ENCODE measurements at regions not wholly inside any gene's neighbourhood (a gene's known extent, or its start where the extent isn't known, plus 50 kb on each side); places are given as distances from the start of the nearest gene placed in this dataset.
"Not testable (repeated sequence)": the region's sequence is repeated elsewhere in the genome, so short reads cannot be mapped to it uniquely, and the experiment has no call there.

GRCh38 chr10:27326748-27327147, 86.2 kb upstream of the ACBD5 start:
- not testable (repeated sequence) for TF ChIP-seq ZFP30 (CRISPR knock-in tag; IDR thresholded peaks at IDR 0.05); PPARA (CRISPR knock-in tag; IDR thresholded peaks at IDR 0.05; ENCODE audit: borderline replicate concordance); ISL1 (CRISPR knock-in tag; IDR thresholded peaks at IDR 0.05); POU6F1 (CRISPR knock-in tag; IDR thresholded peaks at IDR 0.05; ENCODE audit: borderline replicate concordance, low read depth); TCF4 (CRISPR knock-in tag; IDR thresholded peaks at IDR 0.05; ENCODE audit: borderline replicate concordance); ZNF70 (CRISPR knock-in tag; IDR thresholded peaks at IDR 0.05); PATZ1 (CRISPR knock-in tag; IDR thresholded peaks at IDR 0.05; ENCODE audit: borderline replicate concordance)
